ENCODE measurements at regions not wholly inside any gene's neighbourhood (a gene's known extent, or its start where the extent isn't known, plus 50 kb on each side); places are given as distances from the start of the nearest gene placed in this dataset.

DNA sequence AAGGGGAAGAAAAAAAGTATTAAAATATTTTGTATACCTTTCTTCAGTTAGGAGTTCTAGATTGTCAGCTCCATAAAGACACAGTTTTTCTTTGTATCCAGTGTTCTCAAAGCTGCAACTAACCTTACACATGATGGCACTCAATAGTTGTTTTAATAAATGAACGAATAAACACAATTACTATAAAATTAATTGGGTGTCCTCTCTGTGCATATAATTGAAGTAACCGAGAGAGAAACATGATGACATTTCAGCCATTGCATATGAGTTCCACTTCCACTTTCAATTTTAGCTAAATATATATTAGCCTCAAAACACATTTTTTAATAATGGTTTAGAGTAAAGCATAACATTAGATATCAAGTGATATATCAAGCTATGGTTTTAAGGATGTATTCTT lies 671.2 kb downstream of the LRFN5 start:
- no peak for DNase-seq

DNA sequence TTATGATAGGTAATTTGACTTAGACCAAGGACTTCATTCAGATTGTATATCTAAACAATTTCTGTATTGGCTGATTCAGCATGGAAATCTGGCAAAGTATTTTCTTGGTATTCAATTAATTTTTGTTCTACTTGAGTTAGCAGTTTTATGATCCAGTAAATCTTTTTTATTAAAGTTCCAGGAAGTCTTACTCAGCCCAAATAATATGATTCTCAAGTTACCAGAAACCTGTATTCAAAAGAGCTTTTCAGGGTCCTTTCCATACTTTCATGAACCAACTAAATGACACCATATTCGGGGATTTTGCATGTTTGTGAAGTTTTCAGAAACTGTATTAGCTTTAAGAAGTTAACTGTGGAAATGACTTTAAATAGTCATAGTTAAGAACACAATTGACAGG lies 662.6 kb downstream of the LRFN5 start:
- DNase-seq, result no peak

DNA sequence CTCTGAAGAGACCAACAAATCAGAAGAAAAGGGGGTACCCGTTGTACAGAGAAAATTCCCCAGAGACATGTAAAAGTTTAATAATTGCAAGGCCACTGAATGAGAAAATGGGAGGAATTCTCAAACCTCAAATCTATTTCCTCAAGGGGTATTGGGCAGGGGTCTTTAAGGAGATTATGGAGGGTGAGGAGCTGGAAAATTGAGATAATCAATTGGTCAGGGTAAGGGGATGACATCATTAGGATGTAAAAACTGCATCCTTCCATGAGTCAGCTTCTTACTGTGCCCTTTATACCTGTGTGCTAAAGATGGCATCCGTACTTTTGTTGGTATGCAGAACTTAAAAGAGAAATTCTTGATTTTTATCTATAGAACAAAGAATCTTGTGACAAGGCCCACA lies 641.5 kb downstream of the LRFN5 start:
- DNase-seq, result no peak

DNA sequence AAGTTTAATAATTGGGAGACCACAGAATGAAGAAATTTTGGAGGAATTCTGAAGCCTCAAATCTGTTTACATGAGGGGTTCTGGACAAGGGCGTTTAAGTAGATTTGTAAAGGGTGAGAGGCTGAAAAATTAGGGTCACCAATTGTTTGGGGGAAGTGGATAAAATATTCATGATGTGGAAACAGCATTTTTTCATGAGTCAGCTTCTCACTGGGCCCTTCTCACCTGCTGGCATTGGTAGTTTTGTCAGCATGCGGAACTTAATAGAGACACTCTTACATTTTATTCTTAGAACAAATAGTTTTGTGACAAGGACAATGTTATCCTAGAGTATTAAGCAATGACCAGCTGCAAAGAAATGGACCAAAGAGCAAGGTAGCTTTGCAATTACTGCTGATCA lies 634.4 kb downstream of the LRFN5 start:
- no peak for DNase-seq

DNA sequence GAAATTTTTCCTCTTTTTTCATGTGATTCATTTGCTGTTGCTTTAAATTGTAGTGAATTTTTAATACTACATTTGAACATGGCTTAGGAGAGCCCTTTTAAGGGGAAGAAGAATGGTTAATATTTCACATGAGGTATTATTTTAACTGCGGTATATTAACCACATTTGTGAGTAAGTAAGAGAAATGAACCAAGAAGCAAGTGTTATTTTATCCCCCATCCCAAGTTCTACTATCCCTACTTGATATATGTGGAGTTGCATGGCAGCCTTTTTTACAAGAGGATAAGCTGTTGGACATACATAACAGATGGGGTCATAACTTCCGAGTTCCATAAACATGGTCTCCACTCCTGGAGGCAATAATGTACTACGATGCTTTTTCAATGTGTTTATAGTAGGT lies 623.3 kb downstream of the LRFN5 start:
- DNase-seq, result no peak

DNA sequence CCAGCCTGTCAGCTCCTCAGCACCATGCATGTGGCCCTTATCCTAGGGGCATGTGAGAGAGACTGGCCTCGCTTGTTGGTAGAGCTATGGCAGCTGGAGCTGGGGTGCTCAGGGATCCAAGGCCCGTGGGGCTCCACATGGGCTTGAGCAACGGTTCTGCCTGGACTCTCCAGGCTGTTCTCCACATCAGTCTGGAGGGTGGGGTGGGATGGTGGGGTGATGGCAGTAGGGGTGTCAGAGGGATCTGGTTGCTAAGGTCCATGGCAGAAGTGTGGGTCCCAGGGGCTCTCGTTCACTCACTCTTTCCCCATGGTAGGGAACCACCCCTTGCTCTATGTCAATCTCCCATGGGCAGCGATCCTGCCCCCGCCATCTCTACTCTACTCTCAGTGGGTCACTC lies 622.6 kb downstream of the LRFN5 start:
- DNase-seq, result no peak

DNA sequence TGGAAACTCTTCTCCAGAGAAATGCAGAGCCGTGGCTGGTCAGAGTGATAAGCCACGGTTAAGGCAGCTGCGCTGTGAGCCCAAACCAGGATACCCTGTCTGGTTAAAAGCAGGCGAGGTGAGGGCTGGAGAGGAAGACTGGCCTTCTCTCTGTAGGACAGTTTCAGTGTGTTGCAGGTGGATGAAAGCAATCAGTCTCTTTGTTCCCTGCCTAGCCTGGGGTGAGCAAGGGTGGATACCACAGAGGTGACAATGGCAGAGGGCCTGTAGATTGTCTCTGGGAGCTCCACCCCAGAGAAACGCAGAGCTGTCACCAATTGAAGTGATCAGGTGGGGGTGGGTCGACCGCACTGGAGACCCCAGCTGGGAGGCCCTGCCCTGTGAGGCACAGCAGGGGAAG lies 621.9 kb downstream of the LRFN5 start:
- no peak for DNase-seq

DNA sequence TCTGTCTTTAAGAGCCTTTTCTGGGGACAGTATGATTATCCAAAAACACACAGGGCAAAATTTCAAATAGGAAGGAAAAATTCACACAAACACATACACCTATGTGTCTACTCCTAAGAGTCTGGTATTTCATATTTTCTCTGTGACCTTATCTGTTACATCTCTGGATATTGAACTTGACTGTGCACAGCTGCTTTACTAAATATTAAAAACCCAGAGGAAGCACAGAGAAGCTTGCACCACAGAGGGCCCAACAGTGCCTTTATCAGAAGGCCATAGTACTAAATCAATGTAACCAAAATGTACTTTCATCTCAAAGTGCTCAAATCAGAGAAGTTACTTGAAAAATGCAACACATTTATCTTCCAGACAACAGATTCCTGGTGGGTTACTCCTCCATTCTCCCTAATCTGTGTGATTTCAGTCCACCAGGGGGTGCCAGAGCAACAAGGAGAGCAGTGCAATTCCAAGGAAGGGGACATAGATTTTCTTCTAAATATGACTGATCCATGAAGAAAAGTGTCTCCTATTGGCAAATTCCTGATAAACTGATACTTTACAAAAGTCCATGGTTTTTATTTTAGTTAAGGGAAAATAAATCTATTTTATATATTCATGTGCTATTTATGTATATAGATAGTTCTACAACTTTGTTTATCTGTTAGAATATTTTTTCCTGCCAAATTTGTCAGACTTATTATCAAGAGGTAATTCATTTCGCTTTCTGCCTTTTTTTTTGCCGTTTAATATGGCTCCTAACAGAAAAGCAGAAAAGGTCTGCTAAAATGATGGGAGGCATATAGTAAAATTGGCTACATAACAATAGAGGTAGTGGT lies 617.6 kb downstream of the LRFN5 start:
- peak; percentile 35 for DNase-seq

DNA sequence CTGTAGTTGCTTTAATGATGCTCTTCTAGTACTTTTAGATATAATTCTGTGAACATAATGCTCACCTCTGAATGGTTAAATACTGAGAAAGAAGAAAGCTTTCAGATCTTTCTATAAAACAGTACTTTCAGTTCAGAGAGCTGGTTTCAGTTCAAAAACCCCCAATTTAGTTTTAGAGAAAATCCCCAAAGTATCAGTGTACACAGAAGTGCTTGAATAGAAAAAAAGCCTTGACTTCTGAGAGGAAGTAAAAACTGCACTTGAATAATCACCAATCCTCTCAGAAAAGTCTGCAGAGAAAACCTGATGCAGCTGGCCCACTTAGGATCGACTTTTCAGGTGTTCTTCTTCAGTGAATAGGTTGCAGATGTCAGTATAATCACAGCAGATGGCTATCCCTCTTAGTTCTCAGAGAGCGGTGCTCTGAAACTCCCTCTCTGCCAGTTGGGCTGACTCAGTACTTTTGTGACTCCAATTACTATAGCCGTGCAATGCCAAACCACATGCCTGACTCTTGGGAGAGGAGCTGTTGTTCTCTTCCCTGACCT lies 616.3 kb downstream of the LRFN5 start:
- DNase-seq, result no peak

DNA sequence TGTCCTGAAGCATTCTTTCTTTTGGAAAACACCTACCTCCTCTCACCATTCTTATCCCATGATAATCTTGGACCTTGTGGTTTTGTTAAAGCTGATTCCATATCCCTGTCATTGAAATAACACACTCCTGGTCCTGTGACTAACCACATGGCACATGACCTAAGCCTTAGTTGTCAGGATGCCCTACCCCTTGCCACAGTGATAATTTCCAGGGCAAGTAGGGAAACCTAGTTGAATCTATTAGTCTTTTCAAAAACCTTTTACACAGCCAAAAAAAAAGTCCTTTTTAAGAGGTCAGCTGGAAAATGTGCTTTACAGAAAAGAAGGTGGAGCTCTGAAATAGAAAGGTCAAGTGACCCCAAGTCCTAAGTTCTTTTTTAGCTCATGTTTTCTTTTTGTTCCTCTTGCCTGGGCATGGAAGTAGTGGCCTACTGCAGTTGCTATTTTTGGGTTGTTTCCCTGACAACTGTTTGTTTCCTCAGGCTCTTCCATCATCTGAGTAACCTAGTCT lies 608.4 kb downstream of the LRFN5 start:
- no peak for DNase-seq

DNA sequence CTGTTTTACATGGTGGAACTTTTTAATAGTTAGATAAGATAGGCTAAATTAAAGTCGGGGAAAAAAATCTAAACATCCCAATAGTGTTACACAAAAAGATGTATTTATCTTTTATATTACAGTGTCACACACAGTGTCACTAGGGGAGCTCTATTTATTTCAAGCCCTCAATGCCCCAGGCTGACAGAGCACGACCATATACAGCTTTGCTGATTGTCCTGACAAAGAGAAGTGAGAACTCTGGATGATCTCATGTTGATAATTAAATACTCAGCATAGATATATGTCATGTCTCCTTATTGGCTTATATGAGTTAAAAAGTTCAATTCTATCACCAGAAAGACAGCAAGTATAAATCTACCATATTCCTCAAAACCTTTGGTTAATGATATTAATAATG lies 594.3 kb downstream of the LRFN5 start:
- no peak for DNase-seq

DNA sequence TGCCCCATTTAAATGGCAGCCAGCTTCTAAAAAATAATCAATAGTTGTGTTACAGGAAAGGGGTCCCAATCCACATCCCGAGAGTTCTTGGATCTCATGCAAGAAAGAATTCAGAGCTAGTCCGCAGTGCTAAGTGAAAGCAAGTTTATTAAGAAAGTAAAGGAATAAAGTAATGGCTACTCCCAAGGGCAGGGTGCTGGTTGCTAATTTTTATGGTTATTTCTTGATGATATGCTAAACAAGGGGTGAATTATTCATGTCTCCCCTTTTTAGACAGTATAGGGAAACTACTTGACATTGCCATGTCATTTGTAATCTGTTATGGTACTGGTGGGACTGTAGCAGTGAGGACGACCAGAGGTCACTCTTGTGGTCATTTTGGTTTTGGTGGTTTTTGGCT lies 591.3 kb downstream of the LRFN5 start:
- DNase-seq, result no peak

DNA sequence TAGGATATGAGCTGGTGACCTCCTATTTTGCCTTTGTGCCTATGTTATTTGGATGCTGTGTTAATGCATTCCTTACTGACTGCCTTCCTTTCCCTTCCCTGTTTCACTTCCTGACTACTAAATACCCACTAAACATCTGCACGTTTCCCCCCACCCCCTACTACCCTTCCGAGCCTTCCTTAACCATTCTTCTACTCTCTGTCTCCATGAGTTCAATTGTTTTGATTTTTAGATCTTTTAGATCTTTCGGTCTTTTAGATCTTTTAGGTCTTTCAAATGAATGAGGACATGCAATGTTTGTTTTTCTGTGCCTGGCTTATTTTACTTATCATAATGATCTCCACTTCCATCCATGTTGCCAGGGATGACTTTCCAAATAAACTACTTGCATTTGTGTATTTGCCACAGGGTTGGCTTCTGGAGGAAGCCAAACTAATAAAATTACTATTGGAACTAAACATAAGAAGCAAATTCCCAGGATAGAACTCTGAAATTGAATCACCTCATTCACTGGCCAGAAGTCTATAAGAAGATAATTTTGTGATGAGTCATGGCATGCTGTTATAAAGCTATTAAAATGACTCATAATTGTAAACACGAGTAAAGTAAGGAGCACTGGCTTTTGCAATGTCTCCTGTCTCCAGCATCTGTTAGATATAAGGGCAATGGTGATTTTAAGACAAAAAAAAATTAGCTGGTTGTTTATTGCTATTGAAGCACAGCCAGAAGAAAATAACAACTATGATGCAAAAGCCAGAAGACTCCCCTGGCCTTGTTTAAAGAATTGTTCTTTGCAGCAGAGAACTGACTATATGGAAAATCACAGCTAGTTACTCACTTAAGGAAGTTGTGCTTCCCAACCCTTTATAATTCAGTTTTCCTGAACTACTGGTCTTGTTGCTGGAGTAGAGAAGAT lies 586.3 kb downstream of the LRFN5 start:
- DNase-seq, result no peak

DNA sequence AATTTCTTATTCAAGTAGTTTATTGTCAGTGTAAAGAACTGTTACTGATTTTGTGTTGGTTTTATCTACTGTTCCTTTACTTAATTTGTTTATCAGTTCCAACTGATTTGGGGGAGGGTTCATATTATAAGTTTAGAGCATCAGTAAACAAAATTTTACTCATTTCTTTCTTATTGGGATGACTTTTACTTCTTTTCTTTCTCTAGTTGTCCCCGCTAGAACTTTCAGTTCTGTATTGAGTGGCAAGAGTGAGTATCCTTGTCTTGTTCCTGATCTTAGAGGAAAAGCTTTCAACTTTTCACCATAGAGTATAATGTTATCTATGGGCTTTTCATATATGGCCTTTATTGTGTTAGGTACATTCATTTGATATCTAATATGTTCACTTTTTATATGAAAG lies 584.1 kb downstream of the LRFN5 start:
- no peak for DNase-seq

DNA sequence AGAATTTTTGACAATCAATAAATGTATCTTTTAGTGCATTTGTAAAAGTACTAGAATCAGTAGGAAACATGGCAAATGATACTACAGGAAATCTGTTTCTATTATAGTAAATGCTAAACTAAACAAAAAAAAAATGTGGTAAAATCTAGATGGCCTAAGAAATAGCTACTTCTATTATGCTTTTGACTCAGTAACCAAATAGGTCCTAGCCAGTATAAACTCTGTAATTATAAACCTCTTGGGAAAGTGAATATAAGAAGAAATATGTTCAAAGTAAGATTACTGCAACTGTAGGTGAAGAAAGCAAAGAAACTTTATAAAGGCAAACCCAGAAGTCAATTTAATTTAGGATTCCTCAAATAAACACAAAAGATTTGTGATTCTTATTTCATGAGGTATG lies 581.2 kb downstream of the LRFN5 start:
- no peak for DNase-seq

DNA sequence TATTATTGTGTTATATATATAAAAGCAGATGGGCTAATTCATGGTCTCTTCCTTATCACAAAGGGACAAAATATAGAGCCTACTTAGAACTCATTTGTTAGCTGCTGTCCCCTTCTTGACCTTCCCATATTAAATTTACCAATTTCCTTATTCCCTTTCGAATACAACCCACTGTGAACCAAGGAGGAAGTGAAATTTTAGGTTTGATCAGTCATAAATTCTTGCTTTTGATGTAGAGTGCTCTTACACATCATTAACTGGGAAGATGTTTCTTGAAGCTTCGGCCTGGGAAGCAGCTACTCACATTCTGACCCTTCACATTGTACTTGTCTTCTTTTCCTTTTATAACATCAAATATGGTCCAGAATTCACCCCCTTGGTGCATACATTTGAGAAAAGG lies 579.0 kb downstream of the LRFN5 start:
- DNase-seq, result no peak

DNA sequence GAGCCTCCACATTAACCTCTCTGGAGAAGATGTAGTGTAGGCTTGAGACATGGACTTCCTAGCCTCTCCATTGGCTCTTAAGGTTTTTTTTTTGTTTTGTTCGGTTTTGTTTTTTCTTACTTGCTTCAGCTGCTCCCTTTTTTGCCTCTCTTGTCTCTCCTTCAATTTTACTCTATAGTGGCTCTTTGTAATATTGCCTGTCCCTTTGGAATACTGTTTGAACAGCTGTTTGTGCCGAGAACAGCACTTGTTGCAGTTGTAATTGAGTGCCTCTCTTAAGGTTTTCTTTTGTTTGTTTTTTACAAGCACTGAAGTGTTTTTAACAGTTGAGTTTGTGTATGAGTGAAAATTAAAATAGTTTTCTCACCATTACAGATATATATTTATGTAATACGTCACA lies 567.7 kb downstream of the LRFN5 start:
- DNase-seq, result no peak

DNA sequence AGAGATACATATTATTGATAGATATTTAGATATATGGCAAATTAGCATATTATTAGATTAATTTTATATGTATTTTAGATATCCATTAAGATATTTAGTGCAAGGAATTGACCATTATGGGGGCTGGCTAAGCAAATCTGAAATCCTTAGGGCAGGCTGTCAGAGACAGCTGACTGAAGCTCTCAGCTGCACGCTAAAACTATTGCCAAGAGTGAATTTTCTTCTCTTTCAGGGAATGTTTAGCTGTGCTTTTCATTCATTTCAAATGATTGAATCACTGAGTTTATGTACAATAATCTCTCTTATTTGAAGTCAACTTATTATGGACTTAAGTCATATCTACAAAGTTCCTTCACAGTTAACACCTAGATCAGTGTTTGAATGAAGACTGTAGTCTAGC lies 566.5 kb downstream of the LRFN5 start:
- no peak for DNase-seq

DNA sequence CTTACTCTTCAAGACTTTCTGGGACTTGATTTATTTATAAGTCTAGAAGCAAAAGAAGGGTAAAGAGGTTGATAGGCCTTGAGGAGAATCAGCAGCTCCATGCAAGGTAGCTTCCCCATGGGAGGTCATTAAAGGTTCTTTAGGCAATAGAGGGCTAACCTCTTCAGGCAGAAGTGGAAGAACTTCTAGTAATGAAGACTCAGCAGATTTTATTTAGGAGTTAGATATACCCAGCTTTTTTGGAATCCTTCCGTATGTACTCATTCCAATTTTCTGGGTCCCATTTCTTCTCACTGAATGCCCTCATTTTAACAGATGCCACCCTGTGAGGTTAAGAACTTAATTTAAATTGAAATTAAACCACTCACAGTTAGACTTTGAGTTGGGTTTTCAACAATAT lies 565.6 kb downstream of the LRFN5 start:
- no peak for DNase-seq

DNA sequence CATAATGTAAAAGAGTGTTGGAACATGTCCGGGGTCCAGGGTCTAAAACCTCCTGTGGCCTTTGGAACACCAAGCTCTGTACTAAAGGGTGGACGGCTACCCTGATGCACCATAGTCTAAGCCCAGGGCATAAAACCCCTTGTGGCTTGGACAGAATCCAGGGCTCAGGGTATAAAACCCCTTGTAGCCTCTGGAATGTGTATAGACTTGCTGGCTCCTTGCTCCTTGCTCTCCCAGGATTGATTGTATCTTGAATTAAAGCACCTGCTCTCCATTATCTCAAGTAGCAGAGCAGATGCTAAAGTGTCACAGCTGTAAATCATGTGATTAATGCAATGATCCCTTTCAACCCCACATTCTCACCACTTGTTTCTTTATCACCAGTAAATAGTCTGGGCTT lies 556.5 kb downstream of the LRFN5 start:
- DNase-seq, result no peak

DNA sequence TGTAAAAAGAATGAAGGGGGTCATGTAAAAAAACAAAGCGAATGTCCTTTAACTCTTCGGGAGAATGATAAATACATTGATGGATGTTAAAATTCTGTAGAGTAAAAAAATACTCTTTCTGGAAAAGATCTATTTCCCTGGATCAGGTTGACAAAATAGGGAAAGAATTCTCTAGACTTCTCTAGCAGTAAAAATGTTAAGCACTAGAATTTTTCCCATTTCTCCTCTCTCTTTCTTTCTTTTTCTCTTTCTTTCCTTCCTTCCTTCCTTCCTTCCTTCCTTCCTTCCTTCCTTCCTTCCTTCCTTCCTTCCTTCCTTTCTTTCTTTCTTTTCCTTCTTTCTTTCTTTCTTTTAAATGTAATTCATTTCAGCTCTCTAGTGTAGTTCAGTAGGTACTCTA lies 552.5 kb downstream of the LRFN5 start:
- DNase-seq, result no peak

DNA sequence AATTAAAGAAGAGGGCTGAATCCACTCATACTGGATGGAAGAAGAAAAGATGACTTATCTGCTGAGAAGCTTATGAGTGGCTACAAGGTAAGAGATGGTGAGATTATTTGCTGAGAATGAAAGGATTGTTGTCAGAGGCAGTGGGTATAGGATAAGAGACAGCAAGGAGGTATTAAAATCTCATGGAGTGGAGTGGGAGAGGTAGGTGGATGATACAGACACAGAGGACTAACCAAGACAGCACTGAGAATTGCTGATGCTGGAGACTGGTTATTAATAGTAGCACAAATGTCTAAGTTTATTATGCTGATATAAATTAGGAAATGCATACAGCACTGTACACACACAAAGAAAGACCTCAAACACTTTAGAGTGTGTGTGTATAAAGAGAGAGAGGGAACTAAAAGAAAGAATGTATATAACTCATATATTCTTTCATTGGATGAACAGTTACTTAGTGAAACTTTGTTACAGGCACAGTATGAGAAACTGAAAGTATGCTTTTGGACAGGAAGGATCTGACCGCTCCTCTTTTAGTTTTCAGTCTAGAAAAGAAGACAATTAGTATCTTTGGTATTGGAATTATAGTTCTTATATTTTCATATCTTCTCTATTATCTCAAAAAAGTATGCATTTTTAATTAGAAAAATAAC lies 543.1 kb downstream of the LRFN5 start:
- no peak for DNase-seq

DNA sequence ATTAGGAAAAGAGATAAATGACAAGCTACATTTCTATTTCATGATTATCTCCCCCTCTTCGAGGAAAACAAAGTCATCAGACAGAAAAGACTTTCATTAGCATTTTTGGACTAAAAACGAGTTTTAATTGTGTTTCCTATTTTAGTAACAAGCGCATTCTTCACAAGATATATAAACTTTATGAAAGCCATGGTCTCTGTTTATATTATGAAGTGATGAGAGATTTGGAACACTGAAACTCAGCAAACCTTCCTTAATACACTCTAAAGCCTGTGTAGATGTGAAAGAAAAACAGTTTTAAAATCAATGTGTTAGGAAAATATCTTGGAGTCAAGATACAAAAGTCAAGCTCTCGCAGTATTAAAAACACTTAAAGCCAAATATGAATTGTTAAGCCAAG lies 539.1 kb downstream of the LRFN5 start:
- no peak for DNase-seq

All from activated CD4-positive, alpha-beta T cell treated with anti-CD3 and anti-CD28 coated beads, Interleukin-2, Interleukin-6, amounts not matched to agents 100 ng/mL and 50 ng/mL, durations not matched to agents 16 hours and 8 hours (primary cell).